Activated CD4-positive, alpha-beta T cell treated with anti-CD3 and anti-CD28 coated beads for 48 hours (primary cell): ENCODE measurements at regions not wholly inside any gene's neighbourhood (a gene's known extent, or its start where the extent isn't known, plus 50 kb on each side); places are given as distances from the start of the nearest gene placed in this dataset.

Source experiments
- DNase-seq: peaks from one replicate; pipeline ENCODE4 v3.0.0-alpha.2; 2020

- no peak for DNase-seq
Observed at GRCh38 chrX:43590150-43590549, 65.9 kb upstream of the MAOA start.

DNA sequence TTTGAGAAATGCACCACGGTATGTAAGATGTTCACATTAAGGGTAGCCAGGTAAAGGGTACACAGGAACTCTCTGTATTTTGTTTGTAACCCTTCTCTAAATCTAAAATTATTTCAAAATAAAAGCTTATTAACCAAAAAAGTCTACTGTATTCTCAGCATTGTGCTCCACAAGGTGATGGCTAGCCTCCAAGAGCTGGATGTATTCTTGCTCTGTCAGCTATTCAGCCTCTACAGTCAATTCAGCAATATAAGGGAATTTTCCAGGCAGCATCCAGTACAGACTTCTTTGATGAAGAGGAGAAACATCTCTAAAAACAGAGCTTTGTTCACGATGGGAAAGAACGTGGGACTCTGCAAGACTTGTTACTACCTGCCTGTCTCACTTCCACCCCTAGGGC lies 63.5 kb upstream of the MAOA start:
- no peak for DNase-seq

DNA sequence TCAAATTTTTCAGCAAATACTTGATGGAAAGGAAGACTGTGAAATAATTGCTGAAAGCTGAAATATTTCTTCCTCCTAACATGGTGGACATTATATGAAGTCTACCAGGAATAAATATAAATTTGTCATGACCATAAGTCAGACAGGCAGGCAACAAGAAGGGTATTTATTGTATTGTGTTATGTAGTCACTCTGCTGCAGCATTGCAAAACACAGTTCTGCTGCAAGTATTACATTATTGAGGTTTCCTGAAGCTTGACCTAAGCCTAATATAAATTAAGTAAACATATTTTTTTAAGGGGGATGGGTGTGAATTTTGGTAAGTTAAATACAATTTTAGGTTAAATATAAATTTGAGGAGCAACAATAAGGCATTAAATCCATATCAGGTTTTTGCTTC lies 60.2 kb upstream of the MAOA start:
- DNase-seq: no peak

GRCh38 chrX:43604753-43605152 lies 51.3 kb upstream of the MAOA start:
- DNase-seq: no peak

- no peak for DNase-seq
Observed at GRCh38 chrX:43605351-43605750, 50.7 kb upstream of the MAOA start.
